PC-9 (cell line): ENCODE measurements at regions not wholly inside any gene's neighbourhood (a gene's known extent, or its start where the extent isn't known, plus 50 kb on each side); places are given as distances from the start of the nearest gene placed in this dataset.
"Not testable (repeated sequence)": the region's sequence is repeated elsewhere in the genome, so short reads cannot be mapped to it uniquely, and the experiment has no call there.

Experiments
- BruUV-seq: library from RNA; stranded (reverse); fragments of 400-500 nt; replicated peaks from 2 replicates; lab custom pipeline; 2021; lab: Mats Ljungman, UMichigan
- CTCF ChIA-PET: fragments of 300-600 bp; sonication (Branson Sonifier 250); formaldehyde crosslinking; loops from one replicate; lab custom pipeline; 2022; ENCODE audit warnings: antibody characterized with exemption; lab: Charles Lee
- POLR2A ChIA-PET: fragments of 300-600 bp; sonication (Branson Sonifier 250); formaldehyde crosslinking; loops from one replicate; lab custom pipeline; 2022; ENCODE audit warnings: antibody characterized with exemption; ENCODE audit not compliant: unreplicated experiment; lab: Charles Lee
- DNase-seq, 2 experiments: peaks; one replicate each; pipeline versions ENCODE4 v3.0.0 to v3.0.0-alpha.2; 2015 to 2022; ENCODE audit warnings: mixed read lengths in 1 of 2
- H2AFZ ChIP-seq: fragments of 200-600 bp; sonication (generic); 2 replicates; pipeline ENCODE4 v1.8.1; 2017; ENCODE audit warnings: antibody characterized with exemption
- H3F3A ChIP-seq: fragments of 200-600 bp; sonication (generic); 2 replicates; pipeline ENCODE4 v1.8.1; 2017; ENCODE audit warnings: antibody characterized with exemption, mild to moderate bottlenecking, low read depth; ENCODE audit not compliant: insufficient read depth
- H3K27ac ChIP-seq: fragments of 200-600 bp; sonication (generic); 2 replicates; pipeline ENCODE4 v1.6.1; 2016; ENCODE audit warnings: mixed run types
- H3K27me3 ChIP-seq: fragments of 200-600 bp; sonication (generic); 2 replicates; pipeline ENCODE4 v1.6.1; 2016; ENCODE audit warnings: low read depth, mixed run types; ENCODE audit not compliant: insufficient read depth
- H3K36me3 ChIP-seq: fragments of 200-600 bp; sonication (generic); 2 replicates; pipeline ENCODE4 v1.6.1; 2016; ENCODE audit warnings: low read depth, mixed run types
- H3K4me1 ChIP-seq: fragments of 200-600 bp; sonication (generic); replicated peaks from 2 replicates; pipeline ENCODE4 v1.6.1; 2016; ENCODE audit warnings: mixed run types; ENCODE audit not compliant: insufficient read depth
- H3K4me2 ChIP-seq: fragments of 200-600 bp; sonication (generic); 2 replicates; pipeline ENCODE4 v1.6.1; 2017; ENCODE audit warnings: mixed run types
- H3K4me3 ChIP-seq: fragments of 200-600 bp; sonication (generic); 2 replicates; pipeline ENCODE4 v1.6.1; 2016; ENCODE audit warnings: mixed run types
- H3K79me2 ChIP-seq: fragments of 200-600 bp; sonication (generic); 2 replicates; pipeline ENCODE4 v1.6.1; 2017; ENCODE audit warnings: low read depth, mixed run types
- H3K9me2 ChIP-seq: fragments of 200-600 bp; sonication (generic); 2 replicates; pipeline ENCODE4 v1.8.1; 2017; ENCODE audit warnings: mild to moderate bottlenecking; ENCODE audit not compliant: insufficient read depth
- H3K9me3 ChIP-seq: fragments of 200-600 bp; sonication (generic); 2 replicates; pipeline ENCODE4 v1.8.1; 2016; ENCODE audit warnings: low read depth; ENCODE audit not compliant: insufficient read depth
- H4K20me1 ChIP-seq: fragments of 200-600 bp; sonication (generic); 2 replicates; pipeline ENCODE4 v1.8.1; 2017; ENCODE audit not compliant: insufficient read depth
- EZH2 ChIP-seq: fragments of 200-600 bp; sonication (generic); IDR thresholded peaks from 2 replicates; pipeline ENCODE4 v1.8.0; 2017; ENCODE audit warnings: antibody characterized with exemption, low read depth
- intact Hi-C: fragments of 100-400 bp; cut with micrococcal nuclease; formaldehyde crosslinking; loops from one replicate; pipeline ENCODE4 v1.10.0; 2022; ENCODE audit not compliant: unreplicated experiment
- TF ChIP-seq, protein P1 (sequence below): fragments of 200-600 bp; sonication (generic); conservative IDR thresholded peaks from 2 replicates; pipeline ENCODE4 v1.6.1; 2017; ENCODE audit warnings: mixed run types, antibody characterized with exemption, mild to moderate bottlenecking, moderate library complexity

DNA sequence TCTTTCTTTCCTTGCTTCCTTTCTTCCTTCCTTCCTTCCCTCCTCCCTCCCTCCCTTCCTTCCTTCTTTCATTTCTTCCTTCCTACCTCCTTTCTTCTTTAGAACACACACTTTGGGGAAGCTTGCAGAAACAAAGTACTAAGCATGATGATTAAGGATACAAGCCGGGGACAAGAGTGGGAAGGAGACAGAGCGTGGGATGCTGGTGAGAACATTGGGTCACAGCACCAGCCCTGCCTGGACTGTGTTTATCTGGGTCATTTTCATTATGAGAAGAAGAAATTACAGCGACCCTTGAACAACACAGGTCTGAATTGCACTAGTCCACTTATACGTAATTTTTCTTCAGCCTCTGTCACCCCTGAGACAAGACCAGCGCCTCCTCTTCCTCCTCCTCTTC, 169.3 kb upstream of the TBL1X start:
- H3K4me2 ChIP-seq = no peak overlapping the region
- POLR2A ChIA-PET = no interaction called here
- no peaks in the 10 kb centered on the region for H4K20me1 ChIP-seq
- no peaks in the 10 kb centered on the region for H3K9me3 ChIP-seq
- CTCF ChIA-PET = no interaction called here
- no peaks in the 10 kb centered on the region for H3K9me2 ChIP-seq
- no peaks in the 10 kb centered on the region for H3K36me3 ChIP-seq
- TF ChIP-seq, protein P1, sequence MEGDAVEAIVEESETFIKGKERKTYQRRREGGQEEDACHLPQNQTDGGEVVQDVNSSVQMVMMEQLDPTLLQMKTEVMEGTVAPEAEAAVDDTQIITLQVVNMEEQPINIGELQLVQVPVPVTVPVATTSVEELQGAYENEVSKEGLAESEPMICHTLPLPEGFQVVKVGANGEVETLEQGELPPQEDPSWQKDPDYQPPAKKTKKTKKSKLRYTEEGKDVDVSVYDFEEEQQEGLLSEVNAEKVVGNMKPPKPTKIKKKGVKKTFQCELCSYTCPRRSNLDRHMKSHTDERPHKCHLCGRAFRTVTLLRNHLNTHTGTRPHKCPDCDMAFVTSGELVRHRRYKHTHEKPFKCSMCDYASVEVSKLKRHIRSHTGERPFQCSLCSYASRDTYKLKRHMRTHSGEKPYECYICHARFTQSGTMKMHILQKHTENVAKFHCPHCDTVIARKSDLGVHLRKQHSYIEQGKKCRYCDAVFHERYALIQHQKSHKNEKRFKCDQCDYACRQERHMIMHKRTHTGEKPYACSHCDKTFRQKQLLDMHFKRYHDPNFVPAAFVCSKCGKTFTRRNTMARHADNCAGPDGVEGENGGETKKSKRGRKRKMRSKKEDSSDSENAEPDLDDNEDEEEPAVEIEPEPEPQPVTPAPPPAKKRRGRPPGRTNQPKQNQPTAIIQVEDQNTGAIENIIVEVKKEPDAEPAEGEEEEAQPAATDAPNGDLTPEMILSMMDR = no peak
- no peak for TF ChIP-seq EZH2
- peaks cover 5% of the 10 kb centered on the region; the same call in 1 of the 2 replicates for H3K27me3 ChIP-seq
- H3K4me1 ChIP-seq = no peaks in the 10 kb centered on the region
- no TSS peak for BruUV-seq
- no peak overlapping the region for H2AFZ ChIP-seq
- no peak overlapping the region for H3K4me3 ChIP-seq
- intact Hi-C loops = no loop called here
- DNase-seq = no peak
- no peaks in the 10 kb centered on the region for H3F3A ChIP-seq
- H3K79me2 ChIP-seq = no peaks in the 10 kb centered on the region
- H3K27ac ChIP-seq = no peak overlapping the region

DNA sequence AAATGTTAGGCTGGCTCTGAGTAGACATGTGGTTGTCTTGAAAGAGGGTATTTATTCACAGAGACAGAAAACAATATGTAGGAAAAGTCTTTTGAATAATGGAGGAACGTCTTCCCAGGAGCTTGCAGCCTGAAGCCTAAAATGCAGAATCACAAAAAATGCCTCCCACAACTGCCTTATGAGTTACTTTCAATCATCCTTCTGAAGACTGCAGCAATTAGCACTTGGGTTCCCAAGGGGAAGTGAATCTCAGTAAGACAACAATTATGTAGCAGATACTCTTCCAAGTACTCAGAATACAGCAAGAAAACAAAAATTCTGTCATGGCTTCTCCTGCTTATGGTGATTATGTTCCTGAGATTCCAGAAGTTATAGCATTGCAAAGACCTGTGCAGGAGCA, 166.6 kb upstream of the TBL1X start:
- no peaks in the 10 kb centered on the region for H3K79me2 ChIP-seq
- H3K27me3 ChIP-seq = peaks cover 5% of the 10 kb centered on the region; the same call in 1 of the 2 replicates
- intact Hi-C loops = no loop called here
- no peaks in the 10 kb centered on the region for H3K9me3 ChIP-seq
- H2AFZ ChIP-seq = no peak overlapping the region
- no peaks in the 10 kb centered on the region for H3F3A ChIP-seq
- H4K20me1 ChIP-seq = no peaks in the 10 kb centered on the region
- no peak overlapping the region for H3K4me3 ChIP-seq
- H3K4me1 ChIP-seq = no peaks in the 10 kb centered on the region
- POLR2A ChIA-PET = no interaction called here
- H3K36me3 ChIP-seq = no peaks in the 10 kb centered on the region
- no peaks in the 10 kb centered on the region for H3K9me2 ChIP-seq
- DNase-seq = no peak
- CTCF ChIA-PET = no interaction called here
- no peak overlapping the region for H3K27ac ChIP-seq
- H3K4me2 ChIP-seq = no peak overlapping the region
- no peak for TF ChIP-seq EZH2
- TF ChIP-seq, protein P1 = no peak
- no TSS peak for BruUV-seq

DNA sequence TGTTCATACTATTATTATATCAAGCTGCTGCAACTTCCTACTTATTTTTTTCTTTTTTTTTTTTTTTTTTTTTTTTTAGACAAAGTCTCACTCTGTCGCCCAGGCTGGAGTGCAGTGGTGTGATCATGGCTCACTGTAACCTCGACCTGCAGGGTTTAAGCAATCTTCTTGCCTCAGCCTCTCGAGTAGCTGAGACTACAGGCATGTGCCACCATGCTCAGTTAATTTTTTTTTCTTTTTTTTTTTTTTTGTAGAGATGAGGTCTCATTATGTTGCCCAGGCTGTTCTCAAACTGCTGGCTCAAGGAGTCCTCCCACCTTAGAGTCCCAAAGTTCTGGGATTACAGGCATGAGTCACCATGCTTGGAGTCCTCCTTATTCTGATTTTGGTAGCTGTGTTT, 165.2 kb upstream of the TBL1X start:
- H3F3A ChIP-seq, H3K9me2 ChIP-seq, H3K27ac ChIP-seq, BruUV-seq, H4K20me1 ChIP-seq, CTCF ChIA-PET, H2AFZ ChIP-seq, intact Hi-C loops, H3K36me3 ChIP-seq, H3K79me2 ChIP-seq, H3K4me2 ChIP-seq, DNase-seq, H3K4me3 ChIP-seq, H3K27me3 ChIP-seq, H3K9me3 ChIP-seq, H3K4me1 ChIP-seq: not testable (repeated sequence)
- POLR2A ChIA-PET = interaction anchor here (0.6 kb wide), 1 partner anchor 10 kb away, joined by 3 read pairs; no protein-coding TSS in a partner anchor

DNA sequence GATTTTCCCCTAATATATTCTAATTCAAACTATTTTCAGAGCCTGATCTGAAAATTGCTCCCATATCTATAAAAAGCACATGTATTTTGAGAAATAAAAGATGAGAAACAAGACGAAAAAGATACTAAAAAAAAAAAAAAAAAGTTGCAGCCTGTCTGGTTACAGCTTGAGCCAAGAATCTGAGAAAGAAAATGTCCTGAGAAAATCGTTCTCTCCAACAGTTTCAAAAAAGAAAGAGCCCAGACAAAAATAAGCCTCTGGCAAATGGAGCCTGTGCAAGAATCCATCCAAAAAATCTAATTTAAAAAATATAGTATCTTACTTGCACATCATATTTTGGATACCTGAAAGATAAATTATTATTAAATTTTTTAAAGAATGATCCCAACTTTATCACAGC, 163.0 kb upstream of the TBL1X start:
- no peaks in the 10 kb centered on the region for H4K20me1 ChIP-seq
- intact Hi-C loops = no loop called here
- no peaks in the 10 kb centered on the region for H3K9me3 ChIP-seq
- DNase-seq = no peak
- no peaks in the 10 kb centered on the region for H3K36me3 ChIP-seq
- H3K27ac ChIP-seq = no peak overlapping the region
- no TSS peak for BruUV-seq
- no peaks in the 10 kb centered on the region for H3K9me2 ChIP-seq
- no peak overlapping the region for H2AFZ ChIP-seq
- H3F3A ChIP-seq = no peaks in the 10 kb centered on the region
- H3K4me2 ChIP-seq = no peak overlapping the region
- POLR2A ChIA-PET = no interaction called here
- no peak overlapping the region for H3K4me3 ChIP-seq
- H3K79me2 ChIP-seq = no peaks in the 10 kb centered on the region
- H3K27me3 ChIP-seq = 0 out of 2 replicates have a peak, but pooled peaks cover 2% of the 10 kb centered on the region
- TF ChIP-seq, protein P1 = no peak
- no peak for TF ChIP-seq EZH2
- CTCF ChIA-PET = no interaction called here
- H3K4me1 ChIP-seq = no peaks in the 10 kb centered on the region
